NCI-H82 (cell line): ENCODE measurements at regions not wholly inside any gene's neighbourhood (a gene's known extent, or its start where the extent isn't known, plus 50 kb on each side); places are given as distances from the start of the nearest gene placed in this dataset.

Experiments used
- DNase-seq: peaks from one replicate; lab custom pipeline; 2025; lab: John Stamatoyannopoulos, UW

DNA sequence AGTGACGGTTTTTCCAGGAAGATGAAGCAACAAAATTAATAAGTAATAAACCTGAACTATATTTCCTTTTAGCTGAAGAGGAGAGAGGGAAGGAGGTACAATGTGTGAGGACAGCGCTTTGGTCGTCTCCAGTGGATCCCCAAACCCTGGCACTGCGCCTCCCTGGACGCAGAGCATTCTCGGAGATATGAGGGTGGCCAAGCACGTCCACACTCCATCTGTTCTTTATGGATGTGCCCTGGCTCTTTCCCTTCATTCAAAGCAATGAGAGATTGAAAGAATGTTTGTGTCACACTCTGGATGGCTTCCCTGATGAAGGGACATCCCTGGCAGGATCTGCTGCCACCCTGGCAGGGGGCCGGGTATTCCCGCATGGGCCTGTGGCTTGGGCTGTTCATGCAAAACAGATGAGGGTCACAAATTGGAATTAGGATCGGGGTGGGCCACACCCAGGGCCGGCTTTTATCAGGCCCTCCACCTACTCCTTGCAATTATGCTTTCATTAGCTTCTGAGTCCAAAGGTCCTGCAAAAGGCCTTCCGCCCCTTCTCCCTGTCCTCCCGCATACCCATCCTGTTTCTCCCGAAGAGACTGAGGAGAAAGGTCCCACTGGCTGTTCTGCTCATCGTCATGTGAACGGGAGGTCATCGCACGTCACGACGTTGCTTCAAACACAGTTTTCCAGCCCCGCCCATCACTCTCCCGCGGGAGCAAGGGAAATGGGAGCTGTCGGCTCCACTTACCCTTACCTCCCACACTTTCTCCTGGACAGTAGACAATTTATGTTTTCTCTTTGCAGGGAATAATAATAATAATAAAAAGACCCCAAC lies 286.1 kb upstream of the IRX4 start:
- no peak for DNase-seq

- no peak for DNase-seq
These were observed 284.9 kb upstream of the IRX4 start for GRCh38 chr5:2167671-2168070.

DNA sequence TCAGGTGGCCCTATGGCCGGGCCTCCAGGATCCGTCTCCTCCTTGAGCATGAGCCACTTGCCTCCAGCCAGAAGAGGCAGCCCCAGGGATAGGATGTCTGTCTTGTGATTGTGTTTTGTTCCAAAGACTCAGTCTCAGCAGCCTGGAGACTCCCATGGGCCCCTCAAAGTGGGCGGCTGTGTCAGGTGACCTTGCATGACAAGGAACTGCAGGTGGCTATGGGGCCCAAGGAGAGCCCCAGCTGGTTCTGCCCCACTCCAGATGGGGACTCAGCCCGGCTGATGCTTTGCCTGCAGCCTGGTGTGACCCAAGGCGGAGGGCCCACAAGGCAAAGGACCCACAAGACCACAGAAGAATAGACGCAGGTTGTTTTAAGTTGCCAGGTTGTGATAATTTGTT lies 284.3 kb upstream of the IRX4 start:
- DNase-seq, result no peak

DNA sequence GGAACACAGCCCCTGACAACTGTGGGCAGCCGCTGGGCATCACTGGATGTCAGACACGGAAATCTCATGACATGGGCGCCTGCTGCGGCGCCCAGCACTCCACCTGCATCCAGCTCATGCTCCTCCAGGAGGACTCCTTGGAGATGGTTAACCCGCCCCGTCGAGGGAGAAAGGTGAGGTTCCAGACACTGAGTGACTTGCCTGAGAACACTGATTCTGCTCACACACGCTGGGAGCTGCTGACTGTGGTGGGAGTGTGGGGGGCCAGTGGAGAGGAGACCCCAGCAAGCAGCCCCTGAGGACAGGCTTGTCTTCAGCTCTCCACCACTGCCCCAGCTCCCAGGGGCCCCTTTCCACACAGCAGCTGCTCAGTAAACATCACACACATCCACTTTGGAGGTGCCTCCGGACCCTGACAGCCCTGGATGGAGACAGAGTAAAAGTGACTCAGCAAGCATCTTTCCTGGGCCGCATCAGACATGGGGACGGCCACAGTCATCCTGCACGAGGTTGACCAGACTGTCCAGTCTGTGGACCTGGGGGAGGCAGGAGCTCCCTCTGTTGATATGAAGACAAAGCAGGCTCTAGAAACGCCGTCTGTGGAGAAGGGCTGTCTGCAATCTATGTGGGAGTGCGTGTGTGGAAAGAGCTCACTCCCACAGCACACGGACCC lies 283.7 kb upstream of the IRX4 start:
- DNase-seq, result no peak

GRCh38 chr5:2165615-2166305 lies 283.0 kb upstream of the IRX4 start:
- no peak for DNase-seq

DNA sequence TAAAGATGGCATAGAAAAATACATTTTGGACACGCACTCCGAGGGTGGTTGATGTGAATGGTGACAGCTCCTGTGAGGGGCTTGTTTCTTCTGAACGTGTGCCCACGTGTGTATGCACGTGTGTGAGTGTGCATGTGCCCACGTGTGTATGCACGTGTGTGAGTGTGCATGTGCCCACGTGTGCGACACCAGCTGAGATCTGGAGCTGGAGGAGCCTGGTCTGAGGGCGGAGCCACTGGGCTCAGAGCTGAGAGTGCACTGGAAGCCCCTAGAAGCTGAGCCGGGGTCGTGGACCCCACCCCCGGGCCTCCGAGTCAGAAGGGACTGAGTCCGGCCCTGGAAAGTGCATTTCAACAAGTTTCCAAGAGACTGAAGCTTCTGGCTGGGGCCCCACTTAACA lies 282.5 kb upstream of the IRX4 start:
- no peak for DNase-seq

GRCh38 chr5:2164586-2164985 lies 281.9 kb upstream of the IRX4 start:
- DNase-seq, result no peak

- no peak for DNase-seq
These were observed 281.3 kb upstream of the IRX4 start for GRCh38 chr5:2163940-2164490.

- no peak for DNase-seq
These were observed 280.5 kb upstream of the IRX4 start for GRCh38 chr5:2163060-2163856.

DNA sequence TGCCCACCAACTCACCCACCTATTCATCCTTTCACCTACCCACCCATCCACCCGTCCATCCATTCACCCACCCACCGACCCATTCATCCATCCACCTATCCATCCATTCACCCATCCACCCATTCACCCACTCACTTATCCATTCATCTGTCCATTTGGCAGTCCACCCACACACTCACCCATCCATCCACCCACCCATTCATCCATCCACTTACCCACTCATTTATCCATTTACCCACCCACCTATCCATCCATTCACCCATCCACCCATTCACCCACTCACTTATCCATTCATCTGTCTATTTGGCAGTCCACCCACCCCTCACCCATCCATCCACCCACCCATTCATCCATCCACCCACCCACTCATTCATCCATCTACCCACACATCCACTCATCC lies 278.1 kb upstream of the IRX4 start:
- DNase-seq, result no peak

- no peak for DNase-seq
These were observed 276.0 kb upstream of the IRX4 start for GRCh38 chr5:2158767-2159166.

GRCh38 chr5:2158109-2158508 lies 275.4 kb upstream of the IRX4 start:
- no peak for DNase-seq

DNA sequence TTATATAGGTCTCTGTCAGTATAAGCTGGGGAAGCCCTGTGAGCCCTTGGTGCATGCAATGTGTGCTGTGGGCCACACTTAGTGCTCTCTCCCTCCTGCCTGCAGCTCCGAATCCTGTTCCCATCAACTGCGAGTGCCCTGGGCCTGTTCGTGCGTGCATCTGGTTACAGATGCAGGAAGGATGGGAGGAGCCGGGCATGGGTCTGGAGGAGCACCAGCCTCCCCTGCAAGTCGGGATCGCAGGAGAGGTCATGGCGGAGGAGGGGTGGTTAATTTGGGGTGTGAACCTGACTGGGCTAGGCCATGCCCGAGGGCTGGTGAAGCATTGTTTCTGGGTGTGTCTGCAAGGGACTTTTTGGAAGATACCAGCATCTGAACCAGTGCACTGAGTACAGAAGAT lies 274.6 kb upstream of the IRX4 start:
- DNase-seq, result no peak

DNA sequence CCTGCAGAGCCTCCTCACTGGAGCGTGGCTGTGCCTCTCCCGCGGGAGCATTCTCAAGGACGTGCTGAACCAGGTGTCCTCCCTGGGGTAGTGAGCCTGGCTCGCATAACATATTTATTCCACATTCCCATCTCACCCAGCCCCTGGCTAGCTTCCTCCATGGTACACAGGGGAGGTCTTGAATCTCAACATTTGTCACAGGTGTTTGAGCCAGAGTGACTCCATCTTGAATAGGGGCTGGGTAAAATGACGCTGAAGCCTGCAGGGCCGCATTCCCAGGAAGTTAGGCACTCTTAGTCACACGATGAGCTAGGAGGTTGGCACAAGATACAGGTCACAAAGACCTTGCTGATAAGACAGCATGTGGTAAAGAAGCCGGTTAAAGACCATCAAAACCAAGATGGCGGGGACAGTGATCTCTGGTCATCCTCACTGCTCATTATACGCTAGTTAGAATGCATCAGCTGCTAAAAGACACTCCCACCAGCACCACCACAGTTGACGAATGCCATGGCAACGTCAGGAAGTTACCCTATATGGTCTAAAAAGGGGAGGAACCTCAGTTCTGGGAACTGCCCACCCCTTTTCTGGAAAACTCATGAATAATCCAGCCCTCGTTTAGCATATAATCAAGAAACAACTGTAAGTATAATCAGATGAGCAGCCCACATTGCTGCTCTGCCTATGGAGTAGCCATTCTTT lies 273.8 kb upstream of the IRX4 start:
- no peak for DNase-seq

DNA sequence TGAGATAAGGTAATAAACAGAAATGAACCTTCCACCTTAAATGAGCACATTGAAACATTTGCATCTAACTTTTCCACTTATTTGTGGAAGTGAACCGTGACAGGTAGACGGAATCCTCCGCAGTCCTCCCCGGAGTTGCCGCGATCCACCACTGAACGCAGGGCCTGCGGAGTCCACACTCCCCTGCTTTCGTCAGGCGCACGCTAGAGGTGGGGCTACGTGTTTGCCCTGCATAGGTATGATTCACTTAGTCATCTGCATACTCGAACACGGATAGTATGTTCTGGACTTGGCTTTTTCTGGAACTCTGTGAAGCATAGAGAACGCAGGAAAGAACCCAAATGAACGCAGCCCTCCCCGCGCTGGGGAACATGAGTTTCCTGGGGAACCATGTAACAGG lies 272.8 kb upstream of the IRX4 start:
- no peak for DNase-seq

GRCh38 chr5:2153802-2154201 lies 271.1 kb upstream of the IRX4 start:
- DNase-seq, result no peak

GRCh38 chr5:2153350-2153749 lies 270.6 kb upstream of the IRX4 start:
- DNase-seq, result no peak

DNA sequence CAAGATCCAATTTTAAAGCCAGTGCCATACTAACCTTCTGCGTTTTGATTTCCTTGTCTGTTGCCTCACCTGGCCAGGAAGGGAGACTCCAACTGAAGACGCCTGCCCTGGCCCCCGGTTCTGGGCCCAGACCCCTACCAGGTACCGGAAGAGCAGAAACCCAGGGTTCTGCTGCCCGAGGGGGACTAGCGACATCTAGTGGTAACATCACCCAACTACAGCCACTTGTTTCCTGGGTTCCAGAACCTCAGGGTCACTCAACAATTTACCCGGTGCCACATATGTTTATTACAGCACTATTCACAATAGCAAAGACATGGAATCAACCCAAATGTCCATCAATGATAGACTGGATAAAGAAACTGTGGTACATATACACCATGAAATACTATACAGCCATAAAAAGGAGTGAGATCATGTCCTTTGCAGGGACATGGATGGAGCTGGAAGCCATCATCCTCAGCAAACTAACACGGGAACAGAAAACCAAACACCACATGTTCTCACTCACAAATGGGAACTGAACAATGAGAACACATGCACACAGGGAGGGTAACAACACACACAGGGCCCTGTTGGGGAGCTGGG lies 268.7 kb upstream of the IRX4 start:
- peak; percentile 17 for DNase-seq

GRCh38 chr5:2149195-2149539 lies 266.4 kb upstream of the IRX4 start:
- no peak for DNase-seq

DNA sequence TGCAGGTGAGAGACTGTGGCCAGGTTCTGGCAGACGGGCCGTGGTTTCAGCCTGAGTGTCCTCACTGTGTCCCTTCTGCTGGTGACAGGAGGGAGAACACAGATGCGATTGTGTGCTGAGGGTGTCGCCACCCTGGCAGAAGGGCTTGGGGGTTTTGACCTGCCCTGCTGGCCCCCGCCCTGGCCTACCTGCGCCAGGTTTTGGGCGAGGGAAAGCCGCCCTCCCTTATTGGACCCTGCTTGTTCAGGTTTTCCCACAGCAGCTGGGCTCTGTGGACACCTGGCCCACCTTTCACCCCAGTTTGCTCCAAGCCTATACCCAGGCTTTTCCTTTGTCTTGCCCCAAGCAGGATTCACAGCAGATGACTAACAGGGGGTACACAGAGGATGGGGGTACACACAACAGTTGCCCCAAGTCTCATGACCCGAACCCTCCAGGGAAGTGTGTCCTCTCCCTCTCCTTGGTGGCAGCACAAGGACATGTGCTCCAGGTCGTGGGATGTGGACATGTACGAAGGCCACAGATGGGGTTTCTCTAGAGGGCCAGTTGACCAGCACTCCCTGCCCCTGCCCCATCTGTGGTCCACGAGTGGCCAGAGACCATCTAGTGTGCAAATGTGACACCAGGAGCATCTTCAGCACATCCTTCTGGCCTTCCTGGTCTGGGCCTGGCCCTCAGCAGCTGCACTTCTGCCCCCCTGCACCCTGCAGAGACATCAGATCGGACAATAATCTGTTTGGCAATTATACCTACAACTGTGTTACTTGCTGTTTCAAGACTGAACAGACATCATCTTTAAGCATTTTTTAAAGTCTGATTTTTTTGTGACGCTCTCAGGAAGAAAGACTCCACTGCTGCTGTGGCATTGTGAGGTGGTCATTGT lies 265.8 kb upstream of the IRX4 start:
- no peak for DNase-seq
